GM18519 (cell line): ENCODE measurements at regions not wholly inside any gene's neighbourhood (a gene's known extent, or its start where the extent isn't known, plus 50 kb on each side); places are given as distances from the start of the nearest gene placed in this dataset.

Experiments
- ATAC-seq: cut with Tn5 transposase; IDR thresholded peaks from one replicate; pipeline ENCODE4 v1.9.1; 2021; ENCODE audit warnings: mild to moderate bottlenecking, moderate library complexity; ENCODE audit not compliant: unreplicated experiment, low FRiP score

- ATAC-seq: no peak
Measured at GRCh38 chr6:156114541-156114940, 658.9 kb upstream of the NOX3 start.

- no peak for ATAC-seq
Measured at GRCh38 chr6:156113631-156114030, 658.0 kb upstream of the NOX3 start.

DNA sequence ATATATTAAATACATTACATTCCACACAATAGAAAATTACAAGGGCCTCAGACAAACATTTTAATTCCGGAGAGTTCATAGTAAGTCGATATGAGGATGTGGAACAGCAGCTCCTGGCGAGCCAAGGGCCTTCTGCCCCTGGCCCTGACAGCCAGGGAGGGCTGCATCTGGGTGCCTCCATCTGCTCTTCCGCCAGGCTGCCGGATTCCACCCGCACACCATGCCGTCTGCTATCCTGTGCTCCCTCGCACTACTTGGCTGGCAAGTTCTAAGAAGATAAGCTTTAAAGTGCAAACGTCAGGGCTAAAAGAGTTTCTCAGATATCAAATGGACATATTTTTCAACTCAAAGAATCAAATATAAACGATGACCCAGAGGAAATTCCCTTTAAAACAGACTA lies 656.3 kb upstream of the NOX3 start:
- ATAC-seq: no peak

GRCh38 chr6:156110249-156110648 lies 654.6 kb upstream of the NOX3 start:
- no peak for ATAC-seq

DNA sequence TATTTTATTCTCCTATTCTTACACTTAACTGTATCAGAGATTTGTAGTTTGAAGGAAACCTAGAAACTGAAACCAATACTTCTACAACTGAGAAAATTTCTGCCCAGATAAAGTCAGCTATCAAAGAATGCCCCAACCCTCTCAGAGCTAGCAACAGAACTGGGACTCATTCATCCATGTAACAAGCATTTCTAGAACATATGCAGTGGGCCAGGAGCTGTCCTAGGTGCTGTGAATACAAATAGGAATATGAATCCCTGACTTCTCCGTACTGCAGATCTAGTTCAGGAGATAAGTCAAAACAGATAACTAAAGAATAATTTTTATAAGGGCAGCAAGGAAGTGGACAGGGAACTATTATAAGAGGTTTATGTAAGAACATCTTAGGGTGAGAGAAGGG lies 654.1 kb upstream of the NOX3 start:
- no peak for ATAC-seq

GRCh38 chr6:156107624-156108101 lies 652.0 kb upstream of the NOX3 start:
- ATAC-seq: no peak

- no peak for ATAC-seq
Measured at GRCh38 chr6:156102129-156102528, 646.5 kb upstream of the NOX3 start.

- no peak for ATAC-seq
Measured at GRCh38 chr6:156098839-156099238, 643.2 kb upstream of the NOX3 start.

GRCh38 chr6:156087487-156087886 lies 631.8 kb upstream of the NOX3 start:
- no peak for ATAC-seq

GRCh38 chr6:156082012-156082411 lies 626.4 kb upstream of the NOX3 start:
- no peak for ATAC-seq

DNA sequence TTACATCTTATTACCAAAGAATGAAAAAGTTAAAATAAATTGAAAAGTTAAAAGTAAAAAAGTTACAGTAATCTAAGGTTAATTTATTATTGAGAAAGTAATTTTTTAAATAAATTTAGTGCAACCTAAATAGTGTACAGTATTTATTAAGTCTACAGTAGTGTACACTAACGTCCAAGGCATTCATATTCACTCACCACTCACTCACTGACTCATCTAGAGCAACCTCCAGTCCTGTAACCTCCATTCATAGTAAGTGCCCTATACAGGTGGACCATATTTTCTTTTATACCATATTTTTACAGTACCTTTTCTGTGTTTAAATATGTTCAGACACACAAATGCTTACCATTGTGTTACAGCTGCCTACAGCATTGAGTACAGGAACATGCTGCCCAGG lies 624.7 kb upstream of the NOX3 start:
- ATAC-seq: no peak

DNA sequence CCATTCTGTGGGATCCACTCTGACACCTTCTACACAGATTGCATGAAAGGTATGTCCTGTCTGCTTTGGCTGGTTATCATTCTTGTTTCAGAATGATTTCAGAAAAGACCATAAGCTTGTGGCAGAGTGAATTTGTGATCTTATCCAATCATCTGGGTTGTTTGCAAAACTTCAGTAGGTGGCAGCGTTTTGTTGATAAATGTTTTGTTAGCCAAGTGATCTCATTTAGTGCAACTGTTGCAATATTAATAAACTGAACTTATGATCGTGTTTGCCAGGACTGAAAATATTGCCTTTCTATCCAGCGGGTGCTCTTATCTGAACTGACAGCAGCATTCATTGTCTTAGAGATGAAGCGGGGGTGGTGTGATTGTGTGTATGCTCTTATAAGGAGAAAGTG lies 613.2 kb upstream of the NOX3 start:
- no peak for ATAC-seq

DNA sequence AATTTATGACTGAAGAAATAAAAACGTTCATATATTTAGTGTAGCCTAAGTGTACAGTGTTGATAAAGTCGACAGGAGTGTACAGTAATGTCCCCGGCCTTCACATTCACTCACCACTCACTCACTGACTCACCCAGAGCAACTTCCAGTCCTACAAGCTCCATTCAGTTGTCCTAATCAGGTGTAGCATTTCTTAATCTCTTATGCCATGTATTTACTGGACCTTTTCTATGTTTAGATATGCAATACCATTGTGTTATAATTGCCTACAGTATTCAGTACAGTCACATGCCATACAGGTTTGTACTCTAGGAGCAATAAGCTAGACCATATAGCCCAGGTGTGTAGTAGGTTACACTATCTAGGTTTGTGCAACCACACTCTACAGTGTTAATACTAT lies 610.2 kb upstream of the NOX3 start:
- no peak for ATAC-seq

DNA sequence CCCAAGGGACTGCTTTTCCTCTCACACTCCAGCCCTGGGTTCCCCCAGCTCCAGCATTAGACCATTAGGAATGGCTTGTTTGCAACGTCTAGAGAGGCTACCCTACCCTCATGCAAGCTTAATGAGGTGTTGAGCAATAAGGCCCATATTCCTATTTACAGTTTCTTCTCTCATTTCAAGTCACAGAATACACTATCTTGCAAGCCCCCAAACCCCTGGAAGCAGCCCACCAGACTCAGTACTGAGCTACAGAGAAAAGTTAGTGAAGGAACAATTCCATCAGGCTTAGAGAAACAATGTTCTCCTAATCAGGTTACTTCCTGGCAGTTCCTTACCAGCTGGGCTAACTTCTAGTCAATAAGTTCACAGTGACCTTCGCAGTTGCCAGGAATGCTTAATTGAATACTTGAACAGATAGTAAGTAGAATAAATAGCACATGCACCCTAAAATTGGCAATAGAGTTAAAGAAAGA lies 606.5 kb upstream of the NOX3 start:
- no peak for ATAC-seq

DNA sequence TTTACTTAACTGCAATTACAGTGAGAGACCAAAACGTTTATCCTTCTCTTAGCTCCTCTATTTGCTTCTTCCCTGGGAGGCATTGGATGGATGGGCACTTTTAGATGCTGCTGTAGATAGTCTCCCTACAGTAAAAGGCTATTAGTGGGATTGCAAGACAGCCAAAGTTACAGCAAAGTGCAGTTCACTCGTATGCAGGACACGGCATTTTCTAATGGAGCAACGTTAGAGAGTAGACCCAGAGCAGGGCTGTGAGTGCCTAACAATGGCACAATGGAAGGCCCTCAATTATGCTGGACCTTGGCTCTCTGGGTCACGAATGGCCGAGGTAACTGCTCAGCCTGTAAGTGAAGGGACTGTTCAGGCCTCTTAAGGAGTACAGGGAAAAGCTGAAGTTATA lies 605.8 kb upstream of the NOX3 start:
- no peak for ATAC-seq

DNA sequence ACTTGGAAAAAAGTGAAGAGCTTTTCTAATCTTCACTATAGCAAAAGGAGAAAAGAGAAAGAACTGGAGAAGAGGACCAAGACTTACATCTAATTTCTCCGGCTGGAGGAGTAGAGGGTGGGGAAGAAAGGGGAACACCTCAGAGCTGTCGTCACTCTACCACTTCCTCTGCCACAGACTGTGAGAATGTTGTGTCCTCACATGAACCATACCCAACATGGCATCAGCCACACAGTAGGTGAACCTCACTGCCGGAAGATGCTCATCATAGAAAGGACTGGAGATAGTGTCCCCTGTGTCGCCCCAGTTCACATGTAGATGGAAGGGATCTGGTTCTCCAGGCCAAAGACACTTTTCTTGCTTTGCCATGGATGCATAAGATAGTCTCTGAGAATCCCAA lies 604.4 kb upstream of the NOX3 start:
- no peak for ATAC-seq

DNA sequence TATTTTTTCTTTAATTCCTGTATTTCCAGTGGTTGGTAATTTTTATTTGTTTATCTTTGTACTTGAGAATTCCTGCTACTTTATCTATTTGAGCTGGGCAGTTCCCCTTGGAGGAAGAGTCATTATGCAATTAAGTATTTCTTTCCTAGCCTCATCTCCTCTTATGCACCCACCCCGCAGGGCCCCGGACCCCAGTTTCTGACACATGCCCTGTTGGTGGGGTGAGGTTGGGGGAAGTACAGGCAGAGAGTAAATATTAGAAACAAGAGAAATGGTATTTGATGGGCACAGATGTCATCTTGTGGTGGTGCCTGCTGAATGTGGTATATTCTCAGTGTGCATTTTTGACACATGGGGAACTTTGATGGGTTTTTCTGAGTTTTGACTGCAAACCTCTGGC lies 602.7 kb upstream of the NOX3 start:
- no peak for ATAC-seq

DNA sequence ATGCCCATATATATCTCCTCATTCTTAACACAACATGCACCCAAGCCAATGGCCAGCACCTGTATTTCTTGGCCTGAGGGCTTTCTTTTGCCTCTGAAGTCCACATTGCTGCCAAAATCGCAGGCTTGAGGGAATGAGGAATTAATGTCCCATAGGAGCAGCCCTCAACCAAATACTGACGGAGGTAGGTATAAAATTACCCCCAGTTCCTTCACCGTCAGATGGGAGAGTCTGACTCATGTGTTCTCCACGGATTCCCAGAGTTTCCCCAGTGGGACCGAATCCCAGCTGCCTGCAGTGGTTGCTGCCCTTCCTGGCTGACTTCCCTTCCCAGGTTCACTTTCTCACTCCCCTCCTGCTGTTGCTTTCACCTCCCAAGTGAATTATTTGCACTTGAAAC lies 602.2 kb upstream of the NOX3 start:
- ATAC-seq: no peak

- ATAC-seq: no peak
Measured at GRCh38 chr6:156056085-156056484, 600.4 kb upstream of the NOX3 start.

DNA sequence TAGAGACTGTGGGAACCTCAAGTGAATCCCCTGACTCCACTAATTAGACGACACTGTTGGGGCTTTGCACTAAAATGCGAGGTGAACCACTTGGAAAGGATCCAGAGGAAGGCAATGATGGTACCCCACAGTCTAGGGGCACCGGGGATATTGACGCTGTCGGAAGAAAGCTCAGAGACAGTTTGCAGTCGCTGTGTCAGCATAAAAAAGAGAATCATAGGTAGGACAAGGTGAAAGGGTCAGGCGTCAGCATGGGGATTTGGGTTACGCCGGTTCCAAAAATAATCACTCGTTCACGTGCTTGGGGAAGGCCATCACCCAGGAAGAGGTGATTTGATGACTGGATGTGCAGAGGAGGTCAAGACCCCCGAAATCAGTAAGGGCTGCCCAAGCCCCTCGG lies 598.0 kb upstream of the NOX3 start:
- ATAC-seq: no peak

DNA sequence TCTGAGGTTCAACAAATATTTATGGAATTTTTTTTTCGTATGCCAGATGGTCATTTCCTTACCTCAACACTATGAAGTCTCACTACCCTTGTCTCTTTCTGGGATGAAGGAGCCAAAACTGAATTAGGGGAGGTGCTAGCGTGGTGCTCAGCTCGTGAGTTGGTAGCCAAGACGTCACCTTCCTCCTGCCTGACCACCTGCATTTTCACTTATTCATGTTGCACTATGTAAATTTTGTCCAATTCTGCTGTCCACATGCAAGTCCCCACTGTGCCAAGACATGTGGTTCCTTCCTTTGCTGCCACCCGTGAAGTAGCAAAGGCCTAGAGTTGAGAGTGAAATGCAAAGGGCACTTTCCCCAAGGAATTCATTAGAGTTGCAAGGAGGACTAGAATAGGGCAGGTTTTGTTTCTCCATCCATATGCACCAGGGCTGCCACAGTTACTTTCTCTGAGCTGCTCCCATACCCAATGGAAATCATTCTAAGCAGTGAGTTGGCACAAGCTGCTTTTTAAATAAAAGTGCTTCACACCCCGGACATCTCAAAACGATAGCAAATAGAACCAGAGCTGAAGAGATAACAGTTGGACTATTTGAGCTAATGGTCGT lies 591.3 kb upstream of the NOX3 start:
- no peak for ATAC-seq

- ATAC-seq: no peak
Measured at GRCh38 chr6:156046268-156046665, 590.6 kb upstream of the NOX3 start.
